ENCODE measurements at regions not wholly inside any gene's neighbourhood (a gene's known extent, or its start where the extent isn't known, plus 50 kb on each side); places are given as distances from the start of the nearest gene placed in this dataset.

DNA sequence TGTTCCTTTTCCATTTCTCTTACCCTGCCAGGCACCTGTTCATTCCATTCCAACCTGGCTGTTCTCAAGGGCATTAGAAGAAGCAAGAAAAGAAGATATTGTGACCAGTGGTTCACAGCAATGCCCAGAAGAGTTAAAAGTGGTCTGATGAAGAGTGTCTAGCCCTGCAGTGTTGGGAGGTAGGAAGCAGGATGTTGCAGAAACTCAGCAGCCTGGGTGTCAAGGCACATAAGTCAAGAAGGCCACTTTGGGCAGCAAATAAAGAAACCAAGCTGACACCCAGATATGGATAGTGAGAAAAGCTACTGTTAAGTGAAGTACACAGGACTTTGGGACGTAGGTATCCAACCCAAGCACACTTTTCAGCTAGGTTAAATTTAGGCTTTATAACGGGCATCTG lies 199.9 kb upstream of the SATB1 start:
- DNase-seq (ENCODE audit: low read depth in 1 of 2, low spot score in 1 of 2): no peak
- no peaks in the 10 kb centered on the region for H3K36me3 ChIP-seq
- no peaks in the 10 kb centered on the region for H3K4me1 ChIP-seq (ENCODE audit: low read depth)
- no peaks in the 10 kb centered on the region for H3K9me3 ChIP-seq (ENCODE audit: low read depth)
- H3K27me3 ChIP-seq: no peaks in the 10 kb centered on the region
- TF ChIP-seq, protein P1, sequence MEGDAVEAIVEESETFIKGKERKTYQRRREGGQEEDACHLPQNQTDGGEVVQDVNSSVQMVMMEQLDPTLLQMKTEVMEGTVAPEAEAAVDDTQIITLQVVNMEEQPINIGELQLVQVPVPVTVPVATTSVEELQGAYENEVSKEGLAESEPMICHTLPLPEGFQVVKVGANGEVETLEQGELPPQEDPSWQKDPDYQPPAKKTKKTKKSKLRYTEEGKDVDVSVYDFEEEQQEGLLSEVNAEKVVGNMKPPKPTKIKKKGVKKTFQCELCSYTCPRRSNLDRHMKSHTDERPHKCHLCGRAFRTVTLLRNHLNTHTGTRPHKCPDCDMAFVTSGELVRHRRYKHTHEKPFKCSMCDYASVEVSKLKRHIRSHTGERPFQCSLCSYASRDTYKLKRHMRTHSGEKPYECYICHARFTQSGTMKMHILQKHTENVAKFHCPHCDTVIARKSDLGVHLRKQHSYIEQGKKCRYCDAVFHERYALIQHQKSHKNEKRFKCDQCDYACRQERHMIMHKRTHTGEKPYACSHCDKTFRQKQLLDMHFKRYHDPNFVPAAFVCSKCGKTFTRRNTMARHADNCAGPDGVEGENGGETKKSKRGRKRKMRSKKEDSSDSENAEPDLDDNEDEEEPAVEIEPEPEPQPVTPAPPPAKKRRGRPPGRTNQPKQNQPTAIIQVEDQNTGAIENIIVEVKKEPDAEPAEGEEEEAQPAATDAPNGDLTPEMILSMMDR (IDR thresholded peaks at IDR 0.05; ENCODE audit: low read depth, low read length): no peak
- H3K27ac ChIP-seq: no peak overlapping the region
- H3K4me3 ChIP-seq: no peak overlapping the region

DNA sequence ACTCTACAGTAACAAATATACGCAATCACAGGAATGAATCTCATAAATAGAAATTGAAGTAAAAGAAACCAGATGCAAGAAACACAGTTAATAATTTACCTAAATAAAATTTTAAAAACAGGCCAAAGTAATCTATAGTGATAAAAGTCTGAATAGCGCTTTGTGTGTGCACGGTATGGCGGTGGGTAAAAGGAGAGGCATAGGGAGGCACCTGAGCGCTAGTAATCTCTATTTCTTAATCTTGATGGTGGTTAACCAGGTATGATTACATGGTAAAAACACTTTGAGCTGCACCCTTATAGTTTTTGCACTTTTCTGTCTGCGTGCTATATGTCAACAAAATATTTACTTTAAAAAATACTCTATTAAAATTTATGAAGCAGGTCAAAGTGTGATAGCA lies 198.1 kb upstream of the SATB1 start:
- no peak for DNase-seq (ENCODE audit: low read depth in 1 of 2, low spot score in 1 of 2)
- H3K27me3 ChIP-seq: no peaks in the 10 kb centered on the region
- TF ChIP-seq, protein P1 (IDR thresholded peaks at IDR 0.05; ENCODE audit: low read depth, low read length): no peak
- no peaks in the 10 kb centered on the region for H3K4me1 ChIP-seq (ENCODE audit: low read depth)
- H3K4me3 ChIP-seq: no peak overlapping the region
- no peaks in the 10 kb centered on the region for H3K36me3 ChIP-seq
- H3K27ac ChIP-seq: no peak overlapping the region
- no peaks in the 10 kb centered on the region for H3K9me3 ChIP-seq (ENCODE audit: low read depth)

DNA sequence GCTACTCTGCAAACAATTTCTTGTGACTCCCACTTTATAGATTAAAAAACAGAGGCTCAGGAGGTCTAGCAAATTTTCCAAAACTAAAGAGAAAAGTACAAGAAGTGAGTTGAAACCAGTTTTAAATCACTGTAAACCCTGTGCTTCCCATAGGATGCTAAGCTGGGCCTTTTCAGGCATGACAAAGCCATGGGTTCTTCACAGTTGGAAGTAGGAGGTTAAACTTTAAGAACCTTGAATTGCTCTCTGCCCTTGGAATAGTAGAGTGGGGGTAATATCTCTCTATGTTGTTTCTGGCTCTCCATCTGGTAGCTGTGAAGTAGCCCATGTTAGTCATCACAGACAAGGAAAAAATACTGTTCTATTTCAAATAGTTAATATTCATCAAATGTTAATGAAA lies 193.6 kb upstream of the SATB1 start:
- Histone ChIP-seq H3K27ac (no peak overlapping the region), H3K36me3 (no peaks in the 10 kb centered on the region), H3K27me3 (no peaks in the 10 kb centered on the region), H3K4me1 (ENCODE audit: low read depth) (no peaks in the 10 kb centered on the region), H3K4me3 (no peak overlapping the region), H3K9me3 (ENCODE audit: low read depth) (no peaks in the 10 kb centered on the region)
- DNase-seq (ENCODE audit: low read depth in 1 of 2, low spot score in 1 of 2): no peak
- TF ChIP-seq, protein P1 (IDR thresholded peaks at IDR 0.05; ENCODE audit: low read depth, low read length): no peak

DNA sequence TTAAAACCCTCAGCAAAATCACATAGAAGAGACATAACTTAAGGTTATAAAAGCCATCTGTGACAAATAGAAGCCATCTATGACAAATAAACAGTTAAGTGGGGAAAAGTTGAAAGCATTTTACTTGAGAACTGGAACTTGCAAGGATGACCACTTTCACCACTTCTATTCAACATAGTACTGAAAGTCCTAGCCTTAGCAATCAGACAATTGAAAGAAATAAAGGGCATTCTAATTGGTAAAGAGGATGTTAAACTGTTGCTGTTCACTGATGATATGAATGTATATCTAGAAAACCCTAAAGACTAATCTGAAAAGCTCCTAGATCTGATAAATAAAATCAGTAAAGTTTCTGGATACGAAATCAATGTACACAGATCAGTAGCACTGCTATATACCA lies 186.9 kb upstream of the SATB1 start:
- no peak for DNase-seq (ENCODE audit: low read depth in 1 of 2, low spot score in 1 of 2)
- TF ChIP-seq, protein P1 (IDR thresholded peaks at IDR 0.05; ENCODE audit: low read depth, low read length): no peak
- no peak overlapping the region for H3K4me3 ChIP-seq
- H3K9me3 ChIP-seq (ENCODE audit: low read depth): no peaks in the 10 kb centered on the region
- H3K27ac ChIP-seq: no peak overlapping the region
- H3K36me3 ChIP-seq: no peaks in the 10 kb centered on the region
- H3K4me1 ChIP-seq (ENCODE audit: low read depth): no peaks in the 10 kb centered on the region
- H3K27me3 ChIP-seq: no peaks in the 10 kb centered on the region

DNA sequence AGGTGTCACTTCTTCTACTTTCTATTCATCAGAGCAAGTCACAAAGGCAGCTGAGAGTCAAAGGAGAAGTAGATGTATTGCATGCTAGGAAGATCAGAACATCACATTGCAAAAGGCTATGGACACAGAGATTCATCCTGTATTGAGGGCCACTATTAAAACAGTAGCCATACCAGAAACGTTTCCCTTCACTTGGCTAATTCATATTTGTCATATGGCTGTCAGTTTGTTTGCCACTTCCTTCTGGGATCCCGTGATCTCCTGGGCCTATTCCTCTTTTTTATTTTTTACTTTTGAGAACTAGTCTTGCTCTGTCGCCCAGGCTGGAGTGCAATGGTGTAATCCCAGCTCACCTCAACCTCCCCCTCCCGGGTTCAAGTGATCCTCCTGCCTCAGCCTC lies 184.0 kb upstream of the SATB1 start:
- TF ChIP-seq, protein P1 (IDR thresholded peaks at IDR 0.05; ENCODE audit: low read depth, low read length): no peak
- H3K27ac ChIP-seq: no peak overlapping the region
- no peak for DNase-seq (ENCODE audit: low read depth in 1 of 2, low spot score in 1 of 2)
- no peaks in the 10 kb centered on the region for H3K27me3 ChIP-seq
- H3K9me3 ChIP-seq (ENCODE audit: low read depth): no peaks in the 10 kb centered on the region
- H3K36me3 ChIP-seq: no peaks in the 10 kb centered on the region
- no peak overlapping the region for H3K4me3 ChIP-seq
- H3K4me1 ChIP-seq (ENCODE audit: low read depth): no peaks in the 10 kb centered on the region

DNA sequence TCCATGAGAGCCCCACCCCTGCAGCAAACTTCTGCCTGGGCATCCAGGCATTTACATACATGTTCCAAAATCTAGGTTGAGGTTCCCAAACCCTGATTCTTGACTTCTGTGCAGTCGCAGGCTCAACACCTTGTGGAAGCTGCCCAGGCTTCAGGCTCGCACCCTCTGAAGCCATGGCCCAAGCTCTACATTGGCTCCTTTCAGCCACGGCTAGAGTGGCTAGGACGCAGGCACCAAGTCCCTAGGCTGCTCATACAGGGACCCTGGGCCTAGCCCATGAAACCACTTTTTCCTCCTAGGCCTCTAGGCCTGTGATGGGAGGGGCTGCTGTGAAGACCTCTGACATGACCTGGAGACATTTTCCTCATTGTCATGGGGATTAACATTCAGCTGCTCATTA lies 172.8 kb upstream of the SATB1 start:
- Histone ChIP-seq H3K36me3 (no peaks in the 10 kb centered on the region), H3K27me3 (no peaks in the 10 kb centered on the region), H3K4me1 (ENCODE audit: low read depth) (no peaks in the 10 kb centered on the region), H3K4me3 (no peak overlapping the region), H3K9me3 (ENCODE audit: low read depth) (no peaks in the 10 kb centered on the region), H3K27ac (no peak overlapping the region)
- TF ChIP-seq, protein P1 (IDR thresholded peaks at IDR 0.05; ENCODE audit: low read depth, low read length): no peak
- DNase-seq (ENCODE audit: low read depth in 1 of 2, low spot score in 1 of 2): no peak

Measured in cardiac muscle cell (in vitro differentiated cells and primary cell).